SK-N-SH treated with all-trans-retinoic acid at 6 μM for 48 hours (cell line): ENCODE measurements at regions not wholly inside any gene's neighbourhood (a gene's known extent, or its start where the extent isn't known, plus 50 kb on each side); places are given as distances from the start of the nearest gene placed in this dataset.
A peak's percentile ranks its signal among the peaks of the same experiment; 100 is the strongest.

Experiments
- ATAC-seq: fragments of 200-7000 bp; cut with Tn5 transposase; 3 replicates; pipeline ENCODE4 v1.9.1; 2020; ENCODE audit warnings: mild to moderate bottlenecking, moderate library complexity
- BACH2 ChIP-seq: fragments of 250-450 bp; sonication (Bioruptor Pico); IDR thresholded peaks from 2 replicates; pipeline ENCODE4 v1.9.0; 2021; ENCODE audit warnings: mild to moderate bottlenecking, borderline replicate concordance
- CREB5 ChIP-seq: fragments of 250-450 bp; sonication (Bioruptor Pico); IDR thresholded peaks from 2 replicates; pipeline ENCODE4 v1.5.1; 2020; ENCODE audit warnings: low read depth, mild to moderate bottlenecking, moderate library complexity
- CSDC2 ChIP-seq: fragments of 250-450 bp; sonication (Bioruptor Pico); IDR thresholded peaks from 2 replicates; pipeline ENCODE4 v1.5.0; 2020; ENCODE audit warnings: mild to moderate bottlenecking, moderate library complexity
- ESRRG ChIP-seq: fragments of 250-450 bp; sonication (Bioruptor Pico); IDR thresholded peaks from 2 replicates; pipeline ENCODE4 v1.6.1; 2021; ENCODE audit warnings: mild to moderate bottlenecking
- GLIS3 ChIP-seq: fragments of 250-450 bp; sonication (Bioruptor Pico); IDR thresholded peaks from 2 replicates; pipeline ENCODE4 v1.5.0; 2020; ENCODE audit warnings: mild to moderate bottlenecking, moderate library complexity
- ISL1 ChIP-seq: fragments of 250-450 bp; sonication (Bioruptor Pico); IDR thresholded peaks from 2 replicates; pipeline ENCODE4 v2.1.2; 2022; ENCODE audit warnings: mild to moderate bottlenecking, moderate library complexity
- OSR1 ChIP-seq: fragments of 250-450 bp; sonication (Bioruptor Pico); IDR thresholded peaks from 2 replicates; pipeline ENCODE4 v1.8.0; 2022; ENCODE audit warnings: moderate library complexity, mild to moderate bottlenecking, inconsistent platforms
- PPARA ChIP-seq: fragments of 250-450 bp; sonication (Bioruptor Pico); IDR thresholded peaks from 2 replicates; pipeline ENCODE4 v1.5.0; 2020; ENCODE audit warnings: mild to moderate bottlenecking, borderline replicate concordance
- SNAI2 ChIP-seq: fragments of 250-450 bp; sonication (Bioruptor Pico); IDR thresholded peaks from 2 replicates; pipeline ENCODE4 v1.5.0; 2020; ENCODE audit warnings: mild to moderate bottlenecking, moderate library complexity
- TCF4 ChIP-seq: fragments of 250-450 bp; sonication (Bioruptor Pico); IDR thresholded peaks from 2 replicates; pipeline ENCODE4 v1.8.0; 2021; ENCODE audit warnings: mild to moderate bottlenecking, moderate library complexity, borderline replicate concordance
- TOX ChIP-seq: fragments of 250-450 bp; sonication (Bioruptor Pico); IDR thresholded peaks from 2 replicates; pipeline ENCODE4 v1.8.0; 2021; ENCODE audit warnings: mild to moderate bottlenecking, moderate library complexity, borderline replicate concordance
- TSHZ2 ChIP-seq: fragments of 250-450 bp; sonication (Bioruptor Pico); IDR thresholded peaks from 2 replicates; pipeline ENCODE4 v1.5.0; 2020; ENCODE audit warnings: mild to moderate bottlenecking, moderate library complexity
- ZC3H10 ChIP-seq: fragments of 250-450 bp; sonication (Bioruptor Pico); IDR thresholded peaks from 2 replicates; pipeline ENCODE4 v1.5.1; 2021; ENCODE audit warnings: mild to moderate bottlenecking, moderate library complexity
- ZFP30 ChIP-seq: fragments of 450-650 bp; formaldehyde crosslinking; IDR thresholded peaks from 2 replicates; pipeline ENCODE4 v1.5.0; 2022; ENCODE audit warnings: mild to moderate bottlenecking, moderate library complexity
- ZNF70 ChIP-seq: fragments of 450-650 bp; formaldehyde crosslinking; IDR thresholded peaks from 2 replicates; pipeline ENCODE4 v1.5.0; 2020; ENCODE audit warnings: mild to moderate bottlenecking, moderate library complexity
- ZNF8 ChIP-seq: fragments of 450-650 bp; formaldehyde crosslinking; IDR thresholded peaks from 2 replicates; pipeline ENCODE4 v1.5.0; 2020; ENCODE audit warnings: mild to moderate bottlenecking, moderate library complexity
- TF ChIP-seq, protein P1 (sequence below): fragments of 250-450 bp; sonication (Bioruptor Pico); IDR thresholded peaks from 2 replicates; pipeline ENCODE4 v1.8.0; 2021; ENCODE audit warnings: low read depth, mild to moderate bottlenecking, moderate library complexity, borderline replicate concordance
- TF ChIP-seq, protein P2 (sequence below): fragments of 250-450 bp; sonication (Bioruptor Pico); IDR thresholded peaks from 2 replicates; pipeline ENCODE4 v1.8.0; 2020; ENCODE audit warnings: mild to moderate bottlenecking, moderate library complexity, borderline replicate concordance
- TF ChIP-seq, protein P3 (sequence below): fragments of 250-450 bp; sonication (Bioruptor Pico); IDR thresholded peaks from 2 replicates; pipeline ENCODE4 v1.5.1; 2021; ENCODE audit warnings: mild to moderate bottlenecking, moderate library complexity

DNA sequence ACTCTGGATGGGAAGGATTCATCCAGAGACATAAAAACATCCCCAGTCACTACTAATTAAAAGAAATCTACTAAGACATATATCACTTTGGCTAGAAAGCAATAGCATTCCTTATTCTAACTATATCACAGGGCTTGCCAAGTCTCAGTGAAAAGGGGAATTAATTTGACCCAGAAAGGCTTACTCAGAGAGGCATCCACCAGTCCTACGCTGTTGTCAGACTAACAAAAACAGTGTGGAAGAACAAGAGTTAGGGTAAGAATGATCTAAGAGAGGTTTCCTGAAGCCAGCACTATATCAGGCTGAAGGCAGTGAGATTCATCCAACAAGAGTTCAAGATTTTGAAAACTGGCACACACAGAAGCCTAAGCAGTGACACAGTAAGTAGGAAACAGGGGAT, 126.1 kb downstream of the GDAP2 start:
- ATAC-seq = peak; percentile 54

DNA sequence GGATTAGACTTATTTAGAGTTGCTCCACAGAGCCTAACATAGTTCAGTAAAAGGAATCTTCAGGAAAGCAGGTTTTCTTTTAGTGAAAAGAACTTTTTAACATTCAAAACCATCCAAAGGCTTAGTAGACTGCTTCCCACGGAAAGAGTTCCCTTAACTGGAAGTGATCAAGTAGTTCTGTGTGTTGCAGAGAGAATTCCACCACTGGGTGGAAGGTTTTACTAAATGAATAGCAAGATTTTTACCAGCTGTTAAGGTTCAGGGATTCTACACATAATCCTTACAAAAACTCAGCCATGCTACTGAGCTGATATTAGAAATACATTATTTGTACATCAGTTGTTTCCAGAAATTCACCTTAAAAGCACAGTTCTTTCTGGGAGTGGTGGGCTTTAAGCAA, 119.7 kb downstream of the GDAP2 start:
- ATAC-seq = no peak; the same call in 2 of the 3 replicates
- TF ChIP-seq, protein P1, sequence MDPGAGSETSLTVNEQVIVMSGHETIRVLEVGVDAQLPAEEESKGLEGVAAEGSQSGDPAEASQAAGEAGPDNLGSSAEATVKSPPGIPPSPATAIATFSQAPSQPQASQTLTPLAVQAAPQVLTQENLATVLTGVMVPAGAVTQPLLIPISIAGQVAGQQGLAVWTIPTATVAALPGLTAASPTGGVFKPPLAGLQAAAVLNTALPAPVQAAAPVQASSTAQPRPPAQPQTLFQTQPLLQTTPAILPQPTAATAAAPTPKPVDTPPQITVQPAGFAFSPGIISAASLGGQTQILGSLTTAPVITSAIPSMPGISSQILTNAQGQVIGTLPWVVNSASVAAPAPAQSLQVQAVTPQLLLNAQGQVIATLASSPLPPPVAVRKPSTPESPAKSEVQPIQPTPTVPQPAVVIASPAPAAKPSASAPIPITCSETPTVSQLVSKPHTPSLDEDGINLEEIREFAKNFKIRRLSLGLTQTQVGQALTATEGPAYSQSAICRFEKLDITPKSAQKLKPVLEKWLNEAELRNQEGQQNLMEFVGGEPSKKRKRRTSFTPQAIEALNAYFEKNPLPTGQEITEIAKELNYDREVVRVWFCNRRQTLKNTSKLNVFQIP (CRISPR knock-in tag) = no peak
- no peak for TF ChIP-seq TCF4 (CRISPR knock-in tag)
- no peak for TF ChIP-seq OSR1
- TF ChIP-seq, protein P2, sequence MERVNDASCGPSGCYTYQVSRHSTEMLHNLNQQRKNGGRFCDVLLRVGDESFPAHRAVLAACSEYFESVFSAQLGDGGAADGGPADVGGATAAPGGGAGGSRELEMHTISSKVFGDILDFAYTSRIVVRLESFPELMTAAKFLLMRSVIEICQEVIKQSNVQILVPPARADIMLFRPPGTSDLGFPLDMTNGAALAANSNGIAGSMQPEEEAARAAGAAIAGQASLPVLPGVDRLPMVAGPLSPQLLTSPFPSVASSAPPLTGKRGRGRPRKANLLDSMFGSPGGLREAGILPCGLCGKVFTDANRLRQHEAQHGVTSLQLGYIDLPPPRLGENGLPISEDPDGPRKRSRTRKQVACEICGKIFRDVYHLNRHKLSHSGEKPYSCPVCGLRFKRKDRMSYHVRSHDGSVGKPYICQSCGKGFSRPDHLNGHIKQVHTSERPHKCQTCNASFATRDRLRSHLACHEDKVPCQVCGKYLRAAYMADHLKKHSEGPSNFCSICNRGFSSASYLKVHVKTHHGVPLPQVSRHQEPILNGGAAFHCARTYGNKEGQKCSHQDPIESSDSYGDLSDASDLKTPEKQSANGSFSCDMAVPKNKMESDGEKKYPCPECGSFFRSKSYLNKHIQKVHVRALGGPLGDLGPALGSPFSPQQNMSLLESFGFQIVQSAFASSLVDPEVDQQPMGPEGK = no peak
- TF ChIP-seq CSDC2 (CRISPR knock-in tag) = no peak
- TF ChIP-seq CREB5 (CRISPR knock-in tag) = no peak
- TF ChIP-seq ISL1 (CRISPR knock-in tag) = no peak
- TF ChIP-seq ZNF8 = no peak
- TF ChIP-seq BACH2 (CRISPR knock-in tag) = no peak
- TF ChIP-seq, protein P3, sequence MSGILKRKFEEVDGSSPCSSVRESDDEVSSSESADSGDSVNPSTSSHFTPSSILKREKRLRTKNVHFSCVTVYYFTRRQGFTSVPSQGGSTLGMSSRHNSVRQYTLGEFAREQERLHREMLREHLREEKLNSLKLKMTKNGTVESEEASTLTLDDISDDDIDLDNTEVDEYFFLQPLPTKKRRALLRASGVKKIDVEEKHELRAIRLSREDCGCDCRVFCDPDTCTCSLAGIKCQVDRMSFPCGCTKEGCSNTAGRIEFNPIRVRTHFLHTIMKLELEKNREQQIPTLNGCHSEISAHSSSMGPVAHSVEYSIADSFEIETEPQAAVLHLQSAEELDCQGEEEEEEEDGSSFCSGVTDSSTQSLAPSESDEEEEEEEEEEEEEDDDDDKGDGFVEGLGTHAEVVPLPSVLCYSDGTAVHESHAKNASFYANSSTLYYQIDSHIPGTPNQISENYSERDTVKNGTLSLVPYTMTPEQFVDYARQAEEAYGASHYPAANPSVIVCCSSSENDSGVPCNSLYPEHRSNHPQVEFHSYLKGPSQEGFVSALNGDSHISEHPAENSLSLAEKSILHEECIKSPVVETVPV (CRISPR knock-in tag) = no peak
- TF ChIP-seq SNAI2 (CRISPR knock-in tag) = no peak
- TF ChIP-seq TOX = no peak
- TF ChIP-seq ZNF70 (CRISPR knock-in tag) = no peak
- TF ChIP-seq ZFP30 (CRISPR knock-in tag) = no peak
- no peak for TF ChIP-seq PPARA (CRISPR knock-in tag)
- TF ChIP-seq, all 23 proteins: peak for 0

More for the DNA sequence above, 126.1 kb downstream of the GDAP2 start:
- TF ChIP-seq, protein P1 (CRISPR knock-in tag) = no peak
- no peak for TF ChIP-seq TCF4 (CRISPR knock-in tag)
- TF ChIP-seq OSR1 = no peak
- no peak for TF ChIP-seq BACH2 (CRISPR knock-in tag)
- TF ChIP-seq ZC3H10 (CRISPR knock-in tag) = no peak

GRCh38 chr1:117810553-117810952, 118.9 kb downstream of the GDAP2 start:
- ATAC-seq = no peak
- TF ChIP-seq CSDC2 (CRISPR knock-in tag) (no peak), TSHZ2 (CRISPR knock-in tag) (no peak), TOX (no peak), ESRRG (CRISPR knock-in tag) (no peak), ZNF70 (CRISPR knock-in tag) (no peak), PPARA (CRISPR knock-in tag) (no peak), GLIS3 (CRISPR knock-in tag) (no peak), ZC3H10 (CRISPR knock-in tag) (no peak), CREB5 (CRISPR knock-in tag) (no peak)
- TF ChIP-seq, protein P1 (CRISPR knock-in tag) = no peak
- TF ChIP-seq, protein P2 = no peak
